Central memory CD8-positive, alpha-beta T cell (primary cell): ENCODE measurements at regions not wholly inside any gene's neighbourhood (a gene's known extent, or its start where the extent isn't known, plus 50 kb on each side); places are given as distances from the start of the nearest gene placed in this dataset.
"Not testable (repeated sequence)": the region's sequence is repeated elsewhere in the genome, so short reads cannot be mapped to it uniquely, and the experiment has no call there.

ENCODE experiments used
- ATAC-seq: fragments of 150-1000 bp; cut with Tn5 transposase; replicated peaks from 2 replicates; pipeline ENCODE4 v1.10.0; 2022; ENCODE audit warnings: mild to moderate bottlenecking, moderate FRiP score, moderate number of reproducible peaks; ENCODE audit not compliant: poor library complexity, severe bottlenecking; ENCODE audit errors: extremely low read depth
- DNase-seq, 2 donors: peaks; one replicate each; pipeline ENCODE4 v3.0.0; 2021; ENCODE audit warnings: low spot score in 2 of 2
- H3K27ac Mint-ChIP-seq: one replicate; pipeline ENCODE4 v1.8.0; 2022; ENCODE audit warnings: low read depth, mild to moderate bottlenecking, moderate library complexity, mixed read lengths
- H3K27me3 Mint-ChIP-seq: one replicate; pipeline ENCODE4 v1.8.0; 2022; ENCODE audit warnings: mixed read lengths
- H3K36me3 Mint-ChIP-seq: one replicate; pipeline ENCODE4 v1.8.0; 2022; ENCODE audit warnings: mild to moderate bottlenecking, moderate library complexity, mixed read lengths; ENCODE audit not compliant: insufficient read depth
- H3K4me1 Mint-ChIP-seq: one replicate; pipeline ENCODE4 v1.8.0; 2022; ENCODE audit warnings: mixed read lengths
- H3K4me3 Mint-ChIP-seq: one replicate; pipeline ENCODE4 v1.8.0; 2022; ENCODE audit warnings: mild to moderate bottlenecking, moderate library complexity, mixed read lengths
- H3K9me3 Mint-ChIP-seq: one replicate; pipeline ENCODE4 v1.8.0; 2022; ENCODE audit warnings: mixed read lengths

GRCh38 chr21:5975719-5976118, 4545.7 kb upstream of the TPTE start:
- DNase-seq, H3K4me1 Mint-ChIP-seq, H3K4me3 Mint-ChIP-seq, ATAC-seq, H3K36me3 Mint-ChIP-seq, H3K27me3 Mint-ChIP-seq, H3K27ac Mint-ChIP-seq, H3K9me3 Mint-ChIP-seq: not testable (repeated sequence)

GRCh38 chr21:5997586-5997985, 4523.8 kb upstream of the TPTE start:
- not testable (repeated sequence) for DNase-seq, H3K4me1 Mint-ChIP-seq, H3K4me3 Mint-ChIP-seq, H3K9me3 Mint-ChIP-seq, ATAC-seq, H3K36me3 Mint-ChIP-seq, H3K27ac Mint-ChIP-seq, H3K27me3 Mint-ChIP-seq

GRCh38 chr21:6015422-6016057, 4505.8 kb upstream of the TPTE start:
- not testable (repeated sequence) for H3K27me3 Mint-ChIP-seq, ATAC-seq, DNase-seq, H3K4me1 Mint-ChIP-seq, H3K9me3 Mint-ChIP-seq, H3K4me3 Mint-ChIP-seq, H3K27ac Mint-ChIP-seq, H3K36me3 Mint-ChIP-seq

GRCh38 chr21:6020460-6020859, 4500.9 kb upstream of the TPTE start:
- H3K9me3 Mint-ChIP-seq, ATAC-seq, H3K4me3 Mint-ChIP-seq, H3K27ac Mint-ChIP-seq, H3K27me3 Mint-ChIP-seq, H3K36me3 Mint-ChIP-seq, DNase-seq, H3K4me1 Mint-ChIP-seq: not testable (repeated sequence)

GRCh38 chr21:6020953-6021716, 4500.2 kb upstream of the TPTE start:
- H3K27me3 Mint-ChIP-seq, ATAC-seq, H3K27ac Mint-ChIP-seq, H3K4me1 Mint-ChIP-seq, H3K36me3 Mint-ChIP-seq, H3K4me3 Mint-ChIP-seq, H3K9me3 Mint-ChIP-seq, DNase-seq: not testable (repeated sequence)

GRCh38 chr21:6021717-6022270, 4499.6 kb upstream of the TPTE start:
- not testable (repeated sequence) for H3K27ac Mint-ChIP-seq, H3K36me3 Mint-ChIP-seq, H3K27me3 Mint-ChIP-seq, H3K9me3 Mint-ChIP-seq, DNase-seq, H3K4me3 Mint-ChIP-seq, H3K4me1 Mint-ChIP-seq, ATAC-seq

GRCh38 chr21:6023331-6023730, 4498.1 kb upstream of the TPTE start:
- H3K4me3 Mint-ChIP-seq, ATAC-seq, H3K4me1 Mint-ChIP-seq: not testable (repeated sequence)

GRCh38 chr21:6025139-6025538, 4496.2 kb upstream of the TPTE start:
- not testable (repeated sequence) for H3K4me1 Mint-ChIP-seq, H3K27me3 Mint-ChIP-seq, DNase-seq, H3K27ac Mint-ChIP-seq, H3K4me3 Mint-ChIP-seq, H3K36me3 Mint-ChIP-seq, H3K9me3 Mint-ChIP-seq, ATAC-seq

More at GRCh38 chr21:6023331-6023730, 4498.1 kb upstream of the TPTE start:
- H3K36me3 Mint-ChIP-seq, H3K9me3 Mint-ChIP-seq, H3K27me3 Mint-ChIP-seq, DNase-seq, H3K27ac Mint-ChIP-seq: not testable (repeated sequence)

- not testable (repeated sequence) for H3K36me3 Mint-ChIP-seq, DNase-seq, H3K4me1 Mint-ChIP-seq, H3K4me3 Mint-ChIP-seq, ATAC-seq, H3K27me3 Mint-ChIP-seq, H3K9me3 Mint-ChIP-seq, H3K27ac Mint-ChIP-seq
These were observed 4493.9 kb upstream of the TPTE start for GRCh38 chr21:6027497-6027896.

GRCh38 chr21:6034124-6034678, 4487.2 kb upstream of the TPTE start:
- H3K9me3 Mint-ChIP-seq, H3K4me3 Mint-ChIP-seq, ATAC-seq, H3K27me3 Mint-ChIP-seq, H3K4me1 Mint-ChIP-seq, H3K27ac Mint-ChIP-seq, H3K36me3 Mint-ChIP-seq, DNase-seq: not testable (repeated sequence)

GRCh38 chr21:6034820-6035473, 4486.4 kb upstream of the TPTE start:
- H3K27ac Mint-ChIP-seq, H3K27me3 Mint-ChIP-seq, H3K4me3 Mint-ChIP-seq, DNase-seq, H3K36me3 Mint-ChIP-seq, ATAC-seq, H3K4me1 Mint-ChIP-seq, H3K9me3 Mint-ChIP-seq: not testable (repeated sequence)

- not testable (repeated sequence) for ATAC-seq, H3K4me1 Mint-ChIP-seq, H3K27ac Mint-ChIP-seq, H3K36me3 Mint-ChIP-seq, DNase-seq, H3K27me3 Mint-ChIP-seq, H3K9me3 Mint-ChIP-seq, H3K4me3 Mint-ChIP-seq
These were observed 4485.8 kb upstream of the TPTE start for GRCh38 chr21:6035474-6036155.
